IPS-NIHi11 (cell line): ENCODE measurements at regions not wholly inside any gene's neighbourhood (a gene's known extent, or its start where the extent isn't known, plus 50 kb on each side); places are given as distances from the start of the nearest gene placed in this dataset.
"Not testable (repeated sequence)": the region's sequence is repeated elsewhere in the genome, so short reads cannot be mapped to it uniquely, and the experiment has no call there.

Experiments used
- DNase-seq: peaks from one replicate; pipeline ENCODE4 v3.0.0; 2012; ENCODE audit warnings: mixed read lengths, low spot score

GRCh38 chrX:89539150-89539549 is 382.6 kb upstream of the TGIF2LX start:
- not testable (repeated sequence) for DNase-seq

GRCh38 chrX:89557146-89557545 is 364.6 kb upstream of the TGIF2LX start:
- DNase-seq: not testable (repeated sequence)

GRCh38 chrX:89562079-89562478 is 359.6 kb upstream of the TGIF2LX start:
- not testable (repeated sequence) for DNase-seq

- DNase-seq: not testable (repeated sequence)
These were observed 358.6 kb upstream of the TGIF2LX start for GRCh38 chrX:89563107-89563506.

- not testable (repeated sequence) for DNase-seq
These were observed 353.9 kb upstream of the TGIF2LX start for GRCh38 chrX:89567787-89568186.

- DNase-seq: not testable (repeated sequence)
These were observed 339.8 kb upstream of the TGIF2LX start for GRCh38 chrX:89581868-89582267.

- not testable (repeated sequence) for DNase-seq
These were observed 289.9 kb upstream of the TGIF2LX start for GRCh38 chrX:89631858-89632257.

GRCh38 chrX:89635887-89636286 is 285.8 kb upstream of the TGIF2LX start:
- DNase-seq: not testable (repeated sequence)

- DNase-seq: not testable (repeated sequence)
These were observed 263.0 kb upstream of the TGIF2LX start for GRCh38 chrX:89658662-89659061.

- not testable (repeated sequence) for DNase-seq
These were observed 215.2 kb upstream of the TGIF2LX start for GRCh38 chrX:89706481-89706880.

- DNase-seq: not testable (repeated sequence)
These were observed 214.3 kb upstream of the TGIF2LX start for GRCh38 chrX:89707363-89707927.

GRCh38 chrX:89734367-89734766 is 187.3 kb upstream of the TGIF2LX start:
- DNase-seq: not testable (repeated sequence)

- DNase-seq: not testable (repeated sequence)
These were observed 165.2 kb upstream of the TGIF2LX start for GRCh38 chrX:89756466-89756865.

GRCh38 chrX:89757767-89758166 is 163.9 kb upstream of the TGIF2LX start:
- DNase-seq: not testable (repeated sequence)

GRCh38 chrX:89759076-89759685 is 162.5 kb upstream of the TGIF2LX start:
- DNase-seq: not testable (repeated sequence)

- DNase-seq: not testable (repeated sequence)
These were observed 150.1 kb upstream of the TGIF2LX start for GRCh38 chrX:89771639-89772038.

- not testable (repeated sequence) for DNase-seq
These were observed 110.3 kb upstream of the TGIF2LX start for GRCh38 chrX:89811440-89811839.

- DNase-seq: not testable (repeated sequence)
These were observed 82.0 kb upstream of the TGIF2LX start for GRCh38 chrX:89839723-89840122.

- DNase-seq: peak; percentile 1
These were observed 50.0 kb upstream of the TGIF2LX start for GRCh38 chrX:89871662-89872061.
